Left forelimb (tissue), 1 donor: ENCODE measurements at regions not wholly inside any gene's neighbourhood (a gene's known extent, or its start where the extent isn't known, plus 50 kb on each side); places are given as distances from the start of the nearest gene placed in this dataset.
A peak's percentile ranks its signal among the peaks of the same experiment; 100 is the strongest.

ENCODE experiments used
- DNase-seq: peaks from one replicate; pipeline ENCODE4 v3.0.0-alpha.2; 2018; ENCODE audit warnings: low spot score

- no peak for DNase-seq
Measured at GRCh38 chr1:234697015-234697414, 87.0 kb upstream of the IRF2BP2 start.

- DNase-seq: peak; percentile 25
Measured at GRCh38 chr1:234696148-234696576, 86.2 kb upstream of the IRF2BP2 start.

GRCh38 chr1:234694661-234695060 lies 84.7 kb upstream of the IRF2BP2 start:
- DNase-seq: no peak

DNA sequence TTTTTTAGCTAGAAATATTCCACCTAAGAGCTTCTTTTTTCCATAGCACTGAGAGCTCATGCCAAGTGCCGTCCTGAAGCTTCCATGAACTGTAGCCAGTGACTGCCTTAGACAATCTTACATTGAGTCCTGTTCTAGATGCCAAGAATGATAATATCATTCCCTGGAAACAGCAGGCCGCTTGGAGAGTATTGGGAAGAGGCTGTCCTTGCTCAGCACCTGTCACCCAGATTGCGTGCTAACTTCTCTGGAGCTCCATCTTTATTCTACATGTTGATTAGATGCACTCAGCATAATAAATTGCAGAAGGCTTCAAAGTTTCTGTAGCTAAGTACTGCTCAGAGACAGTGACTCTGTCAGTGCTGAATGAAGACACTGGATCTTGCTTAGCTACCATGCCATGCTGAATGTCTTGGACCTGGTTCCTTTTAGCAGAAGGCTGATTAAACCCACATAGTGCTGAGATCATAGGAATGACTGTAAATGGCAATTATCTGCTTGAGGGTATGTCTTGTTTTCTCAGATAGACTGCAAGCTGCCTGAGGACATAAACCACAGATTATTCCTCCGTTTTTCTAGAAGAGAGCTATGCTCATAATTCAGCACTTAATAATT lies 83.1 kb upstream of the IRF2BP2 start:
- DNase-seq: peak; percentile 11

GRCh38 chr1:234691567-234691966 lies 81.6 kb upstream of the IRF2BP2 start:
- DNase-seq: no peak

- no peak for DNase-seq
Measured at GRCh38 chr1:234690872-234691271, 80.9 kb upstream of the IRF2BP2 start.

- DNase-seq: peak; percentile 6
Measured at GRCh38 chr1:234689236-234689635, 79.3 kb upstream of the IRF2BP2 start.

DNA sequence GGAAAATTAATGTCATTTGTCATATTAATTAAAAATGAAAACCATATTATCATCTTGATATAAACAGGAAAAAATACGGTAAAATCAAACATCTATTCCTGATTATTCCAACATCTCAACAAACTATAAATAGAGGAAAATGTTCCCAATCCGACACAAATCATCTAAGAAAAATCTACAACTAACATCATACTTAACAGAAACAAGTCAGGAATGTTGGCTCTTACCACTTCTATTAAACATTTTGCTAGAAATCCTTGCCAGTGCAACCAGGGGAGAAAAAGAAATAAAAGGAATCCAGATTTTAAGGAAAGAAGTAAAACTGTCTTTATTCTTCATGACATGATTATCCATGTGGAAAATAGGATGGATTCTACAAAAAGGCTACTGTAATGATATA lies 77.0 kb upstream of the IRF2BP2 start:
- no peak for DNase-seq

- no peak for DNase-seq
Measured at GRCh38 chr1:234686035-234686434, 76.1 kb upstream of the IRF2BP2 start.

GRCh38 chr1:234684856-234685255 lies 74.9 kb upstream of the IRF2BP2 start:
- peak; percentile 5 for DNase-seq

GRCh38 chr1:234683861-234684632 lies 74.1 kb upstream of the IRF2BP2 start:
- DNase-seq: peak; percentile 41

DNA sequence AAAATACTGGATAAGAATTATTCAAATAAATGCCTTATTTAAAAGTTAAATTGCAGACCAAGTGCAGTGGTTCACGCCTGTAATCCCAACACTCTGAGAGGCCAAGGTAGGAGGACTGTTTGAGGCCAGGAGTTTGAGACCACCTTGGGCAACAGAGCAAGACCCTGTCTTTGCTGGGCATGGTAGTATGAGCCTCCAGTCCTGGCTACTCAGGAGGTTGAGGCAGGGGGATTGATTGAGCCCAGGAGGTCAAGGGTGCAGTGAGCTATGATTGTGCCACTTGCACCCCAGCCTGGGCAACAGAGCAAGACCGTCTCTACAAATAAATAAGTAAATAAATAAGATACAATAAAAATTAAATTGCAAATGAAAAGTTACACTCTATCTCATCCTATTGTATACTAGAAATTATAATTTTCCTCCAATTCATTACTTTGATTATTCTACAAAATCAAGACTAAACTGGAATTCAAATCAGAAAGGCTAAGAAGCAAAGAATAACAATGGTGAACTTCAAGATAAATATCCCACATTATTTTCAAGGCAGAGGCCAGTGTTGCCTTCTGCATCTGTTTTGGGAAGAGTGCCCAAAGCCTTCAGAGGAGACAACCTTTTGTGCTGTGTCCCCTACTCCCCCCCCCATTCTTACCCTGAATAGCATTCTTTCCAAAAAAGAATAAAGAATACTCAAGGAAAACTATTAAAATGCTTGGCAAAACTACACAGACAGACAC lies 73.3 kb upstream of the IRF2BP2 start:
- DNase-seq: peak; percentile 3

- DNase-seq: no peak
Measured at GRCh38 chr1:234681990-234682389, 72.0 kb upstream of the IRF2BP2 start.

DNA sequence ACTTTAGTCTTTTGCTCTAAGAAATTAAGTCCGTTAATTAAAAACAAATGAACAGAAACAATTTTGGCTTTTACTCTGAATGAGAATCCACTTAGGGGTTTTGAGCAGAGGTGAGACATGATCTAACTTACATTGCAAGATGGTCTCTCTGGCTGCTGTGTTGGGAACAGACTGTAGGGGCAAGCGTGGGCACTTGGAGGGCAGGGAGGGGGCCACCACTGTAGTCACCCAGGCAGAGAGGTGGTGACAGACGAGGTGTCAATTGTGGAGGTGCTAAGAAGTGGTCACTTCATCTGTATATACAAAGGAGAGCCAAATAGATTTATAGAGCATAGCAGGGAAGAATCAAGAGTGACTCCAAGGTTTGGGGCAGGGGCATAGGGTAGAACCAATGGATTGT lies 71.1 kb upstream of the IRF2BP2 start:
- peak; percentile 15 for DNase-seq

GRCh38 chr1:234680331-234680904 lies 70.4 kb upstream of the IRF2BP2 start:
- DNase-seq: no peak

GRCh38 chr1:234676103-234676594 lies 66.2 kb upstream of the IRF2BP2 start:
- peak; percentile 84 for DNase-seq

GRCh38 chr1:234675572-234675971 lies 65.6 kb upstream of the IRF2BP2 start:
- no peak for DNase-seq

GRCh38 chr1:234675006-234675405 lies 65.0 kb upstream of the IRF2BP2 start:
- DNase-seq: no peak

- DNase-seq: no peak
Measured at GRCh38 chr1:234674218-234674815, 64.3 kb upstream of the IRF2BP2 start.

DNA sequence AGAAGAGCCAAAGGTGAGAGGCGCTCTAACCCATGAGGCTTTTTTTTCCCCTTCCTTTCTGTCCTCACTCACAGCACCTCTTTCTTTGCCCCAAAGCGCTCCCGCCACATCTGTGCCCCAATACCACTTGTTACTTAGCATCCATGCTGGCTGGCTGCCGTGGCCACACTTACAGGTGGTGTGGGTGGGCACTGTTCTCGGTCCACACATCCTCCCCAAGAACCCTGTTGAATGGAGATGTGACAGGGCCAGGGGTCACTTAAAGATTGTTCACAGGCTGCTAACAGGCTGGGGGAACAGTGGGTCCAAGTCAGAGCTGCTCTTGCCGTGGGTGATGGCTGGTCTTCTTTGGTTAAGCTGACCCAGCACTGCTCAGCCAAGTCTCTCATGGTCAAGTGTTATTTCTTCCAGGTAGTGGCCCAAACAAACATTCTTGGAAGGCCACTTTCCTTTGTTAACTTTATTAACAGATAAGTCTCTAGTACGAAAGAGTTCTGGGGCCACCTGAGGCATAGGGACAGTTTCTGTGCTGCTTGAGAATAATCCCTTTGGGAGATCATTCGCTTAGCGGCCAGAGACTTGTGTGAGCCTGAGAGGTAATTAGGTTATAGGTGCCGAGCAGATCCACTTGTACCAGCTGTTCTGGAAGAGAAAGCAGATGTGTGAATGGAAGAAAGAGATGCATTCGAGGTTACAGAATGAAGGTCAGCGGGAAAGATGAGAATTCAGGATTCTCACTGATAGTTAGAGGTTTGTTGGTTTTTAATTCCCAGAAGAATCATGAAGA lies 62.6 kb upstream of the IRF2BP2 start:
- no peak for DNase-seq

DNA sequence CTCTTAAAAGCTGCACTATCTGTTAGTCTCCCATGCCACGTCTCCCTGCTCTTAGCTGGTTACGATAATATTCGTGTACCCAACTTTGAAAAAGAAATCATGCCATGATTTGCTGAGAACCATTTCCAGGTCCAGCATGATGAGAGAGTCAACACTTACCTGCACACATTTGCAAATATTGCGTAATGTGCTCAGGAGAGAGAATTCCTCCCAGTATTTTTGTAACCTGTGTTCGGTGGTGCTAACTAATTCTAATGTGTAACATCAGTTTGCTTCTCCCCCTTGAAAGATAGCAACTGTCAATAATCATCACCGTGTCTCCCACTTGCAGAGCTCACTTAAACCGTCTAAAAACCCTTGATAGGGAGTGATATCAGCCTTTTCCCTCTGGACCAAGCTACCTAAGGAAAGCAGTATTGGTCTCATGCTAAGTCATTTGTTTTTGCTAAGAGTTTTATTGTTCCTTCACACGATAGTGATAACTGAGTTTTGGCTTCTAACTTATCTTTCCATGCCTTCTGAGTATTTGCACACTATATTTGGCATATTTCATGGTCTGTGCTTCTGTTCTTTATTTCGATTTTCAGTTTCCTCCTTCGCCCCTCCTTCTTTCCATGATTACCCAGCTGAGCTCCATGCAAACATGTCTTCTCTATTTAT lies 61.1 kb upstream of the IRF2BP2 start:
- DNase-seq: no peak
